SIG-M5 treated with dmso at 0.1 percent for 504 hours (cell line): ENCODE measurements at regions not wholly inside any gene's neighbourhood (a gene's known extent, or its start where the extent isn't known, plus 50 kb on each side); places are given as distances from the start of the nearest gene placed in this dataset.
"Not testable (repeated sequence)": the region's sequence is repeated elsewhere in the genome, so short reads cannot be mapped to it uniquely, and the experiment has no call there.

Experiments
- DNase-seq: peaks from one replicate; lab custom pipeline; 2025; ENCODE audit not compliant: unreplicated experiment; lab: John Stamatoyannopoulos, UW

GRCh38 chr5:135160036-135160675, 126.1 kb upstream of the PITX1 start:
- DNase-seq, result no peak

DNA sequence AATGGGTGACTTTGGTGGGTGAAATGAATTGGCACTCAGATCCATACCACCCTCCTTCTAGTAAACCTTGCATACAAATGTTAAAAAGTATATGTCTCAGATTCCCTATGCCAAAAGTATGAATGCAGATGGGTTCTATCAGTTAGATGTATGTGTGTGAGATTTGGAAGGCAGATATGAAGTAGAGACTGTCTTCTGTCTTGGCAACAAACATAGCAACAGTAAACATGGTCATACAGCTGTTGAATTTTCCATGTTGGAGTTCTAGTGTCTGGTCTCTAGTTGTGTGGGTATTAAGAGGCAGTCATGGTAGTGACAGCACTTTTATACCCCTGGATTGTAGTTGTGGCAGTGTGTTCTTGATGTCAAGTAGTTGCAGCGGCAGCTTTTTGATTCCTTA, 125.6 kb upstream of the PITX1 start:
- DNase-seq, result no peak

- no peak for DNase-seq
Measured at GRCh38 chr5:135158982-135159381, 125.0 kb upstream of the PITX1 start.

- DNase-seq, result no peak
Measured at GRCh38 chr5:135158314-135158697, 124.3 kb upstream of the PITX1 start.

- no peak for DNase-seq
Measured at GRCh38 chr5:135157421-135158313, 123.6 kb upstream of the PITX1 start.

DNA sequence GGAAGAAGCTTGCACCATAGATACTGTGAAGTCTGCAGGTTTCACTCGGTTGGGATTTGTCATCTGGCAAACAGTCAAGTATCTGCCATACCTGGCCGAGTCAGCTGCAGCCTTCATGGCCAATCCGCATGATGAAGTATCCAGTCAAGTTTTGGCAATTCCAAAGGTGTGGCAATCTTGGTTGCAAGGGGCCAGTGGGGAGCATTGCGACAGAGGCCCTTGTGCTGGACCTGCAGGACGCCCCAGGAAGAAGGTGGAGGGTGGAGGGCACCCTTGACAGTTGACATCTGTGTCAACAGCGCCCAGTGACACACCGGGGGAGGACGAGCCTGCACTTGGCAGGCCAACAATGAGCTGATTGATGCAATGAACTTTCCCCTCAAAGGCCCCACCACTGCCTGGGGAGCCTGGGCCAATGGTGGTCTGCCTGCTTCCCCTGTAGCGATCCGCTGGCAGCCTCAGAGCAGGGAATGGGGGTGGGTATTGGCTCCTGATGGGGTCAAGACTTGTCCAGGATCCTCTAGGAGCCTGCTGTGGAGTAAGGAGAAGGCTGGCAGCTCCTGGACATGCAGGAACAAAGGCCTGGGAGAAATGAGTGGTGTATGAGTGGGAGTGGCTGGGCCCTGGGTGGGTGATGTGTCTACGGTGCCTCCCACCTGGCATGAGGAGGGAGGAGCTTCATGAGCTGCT, 122.8 kb upstream of the PITX1 start:
- no peak for DNase-seq

DNA sequence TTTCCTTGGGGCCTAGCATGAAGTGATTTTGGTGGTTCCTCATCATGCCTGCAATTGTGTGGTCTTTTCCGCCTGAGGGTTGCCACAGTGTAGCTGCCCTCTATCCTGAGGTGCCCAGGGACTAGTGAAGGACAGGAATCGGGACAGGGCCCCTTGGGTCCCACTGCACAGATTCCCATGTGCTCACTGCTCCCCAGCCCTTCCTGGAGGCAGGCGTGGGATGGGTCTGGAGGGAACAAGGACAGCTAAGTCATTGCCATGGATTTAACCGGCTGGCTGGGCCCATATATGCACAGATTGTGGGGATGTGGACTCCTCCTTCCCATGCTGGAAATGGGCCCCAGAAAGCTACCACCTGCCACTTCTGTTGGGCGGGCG, 122.3 kb upstream of the PITX1 start:
- DNase-seq, result no peak

DNA sequence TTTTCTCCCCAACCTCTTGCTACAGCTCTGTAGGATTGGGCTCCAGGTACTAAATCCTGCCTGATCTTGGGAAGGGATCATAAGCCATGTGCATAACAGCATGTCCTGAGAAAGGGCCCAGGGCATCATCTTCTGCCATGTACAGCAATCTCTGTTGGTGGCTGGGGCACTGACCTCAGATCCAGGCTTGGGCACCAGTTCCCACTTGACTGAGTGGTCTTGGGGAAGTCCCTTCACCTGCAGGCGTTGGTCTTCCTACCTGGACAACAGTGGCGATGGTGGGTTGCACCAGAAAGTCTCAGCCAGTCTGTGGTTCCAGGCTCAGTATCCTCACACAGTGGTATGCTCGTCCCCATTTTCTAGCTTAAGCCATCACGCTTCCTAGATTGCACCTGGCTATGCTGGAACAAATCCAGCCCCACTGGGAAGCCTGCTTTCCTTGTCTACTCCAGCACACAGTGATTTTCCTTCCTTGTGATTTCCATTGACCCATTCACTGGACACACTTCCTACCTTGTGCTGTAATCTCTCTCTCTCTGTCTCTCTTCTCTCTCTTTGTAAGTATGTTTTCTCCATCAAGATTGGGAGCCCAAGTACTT, 121.7 kb upstream of the PITX1 start:
- DNase-seq, result no peak

DNA sequence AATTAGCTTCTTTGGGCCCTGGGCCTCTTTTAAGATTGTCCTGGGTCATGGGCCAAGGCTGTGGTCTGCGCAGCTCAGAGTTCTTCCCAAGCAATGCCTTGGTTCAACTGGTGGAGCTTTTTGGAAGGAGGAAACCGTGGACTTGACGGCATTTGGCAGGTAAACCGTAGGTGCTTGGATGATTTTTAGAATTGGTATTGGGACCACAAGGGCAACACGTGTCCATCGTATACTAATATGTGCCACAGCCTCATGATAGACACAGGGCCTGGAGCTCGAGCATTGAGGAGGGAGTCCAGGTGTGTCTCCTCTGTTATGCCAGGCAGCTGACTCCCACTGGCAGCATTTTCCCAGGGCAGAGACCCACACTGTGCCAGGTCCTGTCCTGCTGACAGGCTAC, 120.9 kb upstream of the PITX1 start:
- no peak for DNase-seq

- DNase-seq, result peak; percentile 52
Measured at GRCh38 chr5:135154197-135154596, 120.2 kb upstream of the PITX1 start.

- DNase-seq, result no peak
Measured at GRCh38 chr5:135153661-135154060, 119.6 kb upstream of the PITX1 start.

GRCh38 chr5:135153259-135153658, 119.2 kb upstream of the PITX1 start:
- DNase-seq, result no peak

DNA sequence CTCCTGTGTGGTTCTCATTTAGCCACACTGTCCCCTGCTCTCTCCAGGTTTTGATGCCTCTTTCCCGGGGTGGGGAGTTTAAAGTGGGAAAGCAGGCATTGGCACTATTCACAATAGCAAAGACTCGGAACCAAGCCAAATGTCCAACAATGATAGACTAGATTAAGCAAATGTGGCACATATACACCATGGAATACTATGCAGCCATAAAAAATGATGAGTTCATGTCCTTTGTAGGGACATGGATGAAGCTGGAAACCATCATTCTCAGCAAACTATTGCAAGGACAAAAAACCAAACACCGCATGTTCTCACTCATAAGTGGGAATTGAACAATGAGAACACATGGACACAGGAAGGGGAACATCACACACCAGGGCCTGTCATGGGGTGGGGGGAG, 117.6 kb upstream of the PITX1 start:
- not testable (repeated sequence) for DNase-seq

GRCh38 chr5:135151256-135151655, 117.2 kb upstream of the PITX1 start:
- no peak for DNase-seq

- no peak for DNase-seq
Measured at GRCh38 chr5:135150767-135151166, 116.7 kb upstream of the PITX1 start.

- DNase-seq, result no peak
Measured at GRCh38 chr5:135149956-135150723, 116.1 kb upstream of the PITX1 start.

DNA sequence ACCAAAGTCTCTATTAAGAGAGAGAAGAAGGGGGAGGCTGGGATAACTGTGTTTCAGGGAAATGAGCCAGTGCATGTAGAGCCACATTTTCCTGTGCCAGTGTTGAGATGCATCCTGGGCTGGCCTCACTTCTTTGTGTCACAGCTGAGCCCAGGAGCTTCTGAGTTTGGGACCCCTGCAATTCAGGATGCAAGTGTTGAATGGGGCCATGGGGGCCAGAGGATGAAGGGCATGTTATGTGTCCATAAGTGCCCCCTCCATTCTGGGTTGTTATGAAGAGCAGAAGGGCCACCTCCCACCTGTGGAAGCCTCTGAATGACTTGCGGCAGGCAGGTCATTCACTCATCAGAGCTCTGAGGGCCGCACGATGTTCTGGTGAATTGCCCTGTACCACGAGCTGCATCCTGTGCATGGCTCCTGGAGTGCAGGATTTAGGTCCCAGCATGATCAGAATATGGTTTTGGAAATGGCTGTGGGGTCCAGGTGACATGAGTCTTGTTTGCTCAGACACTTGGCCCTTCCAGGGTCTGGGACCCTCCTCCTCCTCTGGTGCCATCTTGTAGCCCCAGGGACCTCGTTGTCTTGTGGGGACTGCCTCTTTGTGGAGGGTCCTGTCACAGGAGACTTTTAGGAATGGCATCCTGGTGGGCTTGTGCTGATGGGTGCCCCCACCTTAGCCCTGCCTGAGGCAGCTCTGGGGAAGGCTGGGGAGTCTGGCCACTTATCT, 115.4 kb upstream of the PITX1 start:
- DNase-seq, result no peak

- no peak for DNase-seq
Measured at GRCh38 chr5:135147294-135148090, 113.5 kb upstream of the PITX1 start.

- no peak for DNase-seq
Measured at GRCh38 chr5:135145985-135146384, 112.0 kb upstream of the PITX1 start.
